IMR-90 (cell line): ENCODE measurements at regions not wholly inside any gene's neighbourhood (a gene's known extent, or its start where the extent isn't known, plus 50 kb on each side); places are given as distances from the start of the nearest gene placed in this dataset.

Experiments
- ATAC-seq: fragments of 200-7000 bp; cut with Tn5 transposase; 2 replicates; pipeline ENCODE4 v1.9.1; 2020; ENCODE audit warnings: low read depth, mild to moderate bottlenecking, moderate library complexity
- BruUV-seq: library from RNA; stranded (reverse); fragments of 400-500 nt; replicated peaks from 2 replicates; lab custom pipeline; 2021; lab: Mats Ljungman, UMichigan
- CTCF ChIA-PET: fragments of 300-600 bp; formaldehyde crosslinking; extraction: SDS; loops from one replicate; lab custom pipeline; 2021; ENCODE audit warnings: antibody characterized with exemption; lab: Yijun Ruan, JAX
- POLR2A ChIA-PET: fragments of 300-600 bp; sonication (Branson Sonifier 250); formaldehyde crosslinking; loops from one replicate; lab custom pipeline; 2022; ENCODE audit warnings: antibody characterized with exemption; ENCODE audit not compliant: unreplicated experiment; lab: Charles Lee
- DNase-seq: peaks from one replicate; pipeline ENCODE4 v3.0.0; 2013
- H2AFZ ChIP-seq: replicated peaks from 2 replicates; pipeline ENCODE3; 2013; ENCODE audit warnings: low read length, mild to moderate bottlenecking; ENCODE audit not compliant: poor library complexity
- H2AK5ac ChIP-seq: 2 replicates; pipeline ENCODE4 v1.6.1; 2013; ENCODE audit warnings: low read depth, low read length, inconsistent platforms
- H2AK9ac ChIP-seq: replicated peaks from 2 replicates; pipeline ENCODE3; 2013; ENCODE audit warnings: mild to moderate bottlenecking, low read depth, low read length, moderate library complexity; ENCODE audit not compliant: poor library complexity
- H2BK120ac ChIP-seq: 2 replicates; pipeline ENCODE4 v1.6.1; 2013; ENCODE audit warnings: low read depth, low read length, inconsistent platforms
- H2BK15ac ChIP-seq: 3 replicates; pipeline ENCODE4 v1.6.1; 2013; ENCODE audit warnings: low read depth, low read length, inconsistent platforms
- H2BK20ac ChIP-seq: 2 replicates; pipeline ENCODE4 v1.6.1; 2013; ENCODE audit warnings: low read depth, mild to moderate bottlenecking, inconsistent platforms, low read length, moderate library complexity
- H2BK5ac ChIP-seq: 2 replicates; pipeline ENCODE4 v1.6.1; 2013; ENCODE audit warnings: mild to moderate bottlenecking, low read depth, low read length, inconsistent platforms; ENCODE audit not compliant: poor library complexity, severe bottlenecking
- H3K14ac ChIP-seq: replicated peaks from 2 replicates; pipeline ENCODE4 v1.6.1; 2013; ENCODE audit warnings: low read depth, low read length, inconsistent platforms
- H3K18ac ChIP-seq: 2 replicates; pipeline ENCODE4 v1.6.1; 2013; ENCODE audit warnings: low read depth, low read length, control low read depth
- H3K23ac ChIP-seq: 2 replicates; pipeline ENCODE4 v1.6.1; 2013; ENCODE audit warnings: low read depth, low read length, inconsistent platforms
- H3K27ac ChIP-seq: 2 replicates; pipeline ENCODE4 v1.5.1; 2013; ENCODE audit warnings: mild to moderate bottlenecking, control low read depth, low read length; ENCODE audit not compliant: insufficient read depth
- H3K27me3 ChIP-seq: 2 replicates; pipeline ENCODE4 v1.6.1; 2013; ENCODE audit warnings: low read length; ENCODE audit not compliant: control insufficient read depth, insufficient read depth
- H3K36me3 ChIP-seq: 2 replicates; pipeline ENCODE4 v1.6.1; 2013; ENCODE audit warnings: low read length, mixed read lengths; ENCODE audit not compliant: control insufficient read depth, insufficient read depth
- H3K4ac ChIP-seq: 2 replicates; pipeline ENCODE4 v1.6.1; 2013; ENCODE audit warnings: low read depth, low read length, inconsistent platforms
- H3K4me1 ChIP-seq: 2 replicates; pipeline ENCODE4 v1.6.1; 2013; ENCODE audit warnings: low read length, mixed read lengths; ENCODE audit not compliant: control insufficient read depth, insufficient read depth
- H3K4me2 ChIP-seq: 2 replicates; pipeline ENCODE4 v1.6.1; 2013; ENCODE audit warnings: low read depth, mild to moderate bottlenecking, control low read depth, low read length, moderate library complexity
- H3K4me3 ChIP-seq: 2 replicates; pipeline ENCODE4 v1.5.1; 2013; ENCODE audit warnings: low read depth, mild to moderate bottlenecking, control low read depth, low read length, moderate library complexity; ENCODE audit not compliant: insufficient read depth
- H3K56ac ChIP-seq: 2 replicates; pipeline ENCODE4 v1.6.1; 2013; ENCODE audit warnings: low read length, inconsistent platforms; ENCODE audit not compliant: insufficient read depth; ENCODE audit errors: extremely low read depth
- H3K79me1 ChIP-seq, 2 experiments: 2 replicates each; pipeline ENCODE4 v1.6.1; 2013; ENCODE audit warnings: low read length in 2 of 2, inconsistent platforms in 1 of 2, low read depth in 1 of 2
- H3K9ac ChIP-seq: 2 replicates; pipeline ENCODE4 v1.6.1; 2013; ENCODE audit warnings: low read depth, low read length, control low read depth
- H3K9me1 ChIP-seq: 2 replicates; pipeline ENCODE4 v1.6.1; 2013; ENCODE audit warnings: low read length, inconsistent platforms; ENCODE audit not compliant: insufficient read depth
- H3K9me3 ChIP-seq: 2 replicates; pipeline ENCODE4 v1.6.1; 2013; ENCODE audit warnings: low read length; ENCODE audit not compliant: control insufficient read depth, insufficient read depth
- H4K20me1 ChIP-seq: 2 replicates; pipeline ENCODE4 v1.6.1; 2013; ENCODE audit warnings: low read length, inconsistent platforms; ENCODE audit not compliant: insufficient read depth
- H4K5ac ChIP-seq: 2 replicates; pipeline ENCODE4 v1.6.1; 2013; ENCODE audit warnings: mild to moderate bottlenecking, low read depth, low read length, control low read depth
- H4K8ac ChIP-seq, 2 experiments: 2 replicates each; pipeline ENCODE4 v1.6.1; 2013; ENCODE audit warnings: low read depth in 2 of 2, low read length in 2 of 2, control low read depth in 1 of 2, inconsistent platforms in 1 of 2
- H4K91ac ChIP-seq: 2 replicates; pipeline ENCODE4 v1.6.1; 2013; ENCODE audit warnings: low read depth, low read length, inconsistent platforms; ENCODE audit not compliant: insufficient read depth
- FOS ChIP-seq: fragments of 150-350 bp; IDR thresholded peaks from 2 replicates; pipeline ENCODE4 v1.6.1; 2016; ENCODE audit warnings: low read depth, low read length
- MAZ ChIP-seq: IDR thresholded peaks from 2 replicates; pipeline ENCODE4 v1.6.1; 2012; ENCODE audit warnings: low read depth, mild to moderate bottlenecking, low read length, improper control_type of control experiment, moderate library complexity, borderline replicate concordance
- USF2 ChIP-seq: fragments of 150-350 bp; IDR thresholded peaks from 2 replicates; pipeline ENCODE4 v1.6.1; 2017; ENCODE audit warnings: mild to moderate bottlenecking, antibody characterized with exemption, low read length, low read depth
- WGBS, 2 experiments: methylation state at CpG; one replicate each; pipeline versions ENCODE4 v1.1.5 to v1.1.7; 2013; ENCODE audit warnings: missing lambda C conversion rate in 2 of 2; ENCODE audit not compliant: insufficient read length in 1 of 2; ENCODE audit errors: extremely low coverage in 2 of 2; 5-methylcytosine and 5-hydroxymethylcytosine counted together
- dilution Hi-C: fragments of 300-500 bp; cut with HindIII; formaldehyde crosslinking; loops from one replicate; pipeline ENCODE4 v1.14.3; 2018; ENCODE audit warnings: low sequenced_read_pairs; ENCODE audit not compliant: unreplicated experiment
- in situ Hi-C: fragments of 300-500 bp; cut with MboI; formaldehyde crosslinking; loops from 3 replicates; pipeline ENCODE4 v1.14.3; 2019; ENCODE audit warnings: low sequenced_read_pairs, inconsistent platforms, mixed read lengths
- intact Hi-C: fragments of 100-400 bp; cut with micrococcal nuclease; formaldehyde crosslinking; loops from 2 replicates; pipeline ENCODE4 v1.10.0; 2022

DNA sequence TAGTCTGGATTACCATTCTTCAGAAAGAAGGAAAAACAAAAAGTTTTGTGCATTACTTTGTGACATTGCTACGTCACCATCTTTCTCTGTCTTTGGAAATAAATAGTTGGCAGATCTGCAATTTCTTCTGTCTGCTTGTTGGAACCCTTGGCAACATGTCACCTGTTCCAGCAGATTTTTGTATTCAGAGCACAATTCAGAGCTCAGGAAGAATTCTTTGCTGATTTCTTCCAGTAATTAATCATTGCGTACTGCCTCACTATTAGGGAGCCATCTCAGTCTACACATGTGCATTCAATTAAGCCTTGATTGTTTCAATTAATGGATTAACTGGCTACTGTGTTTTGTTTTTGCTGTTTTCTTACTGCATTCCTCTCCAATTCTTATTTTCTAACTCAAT is 467.2 kb downstream of the CDH8 start:
- ATAC-seq (no peak), DNase-seq (no peak)
- Histone ChIP-seq H3K4me1 (no peaks in the 10 kb centered on the region), H3K9ac (no peak overlapping the region), H3K79me1 (no peaks in the 10 kb centered on the region), H3K56ac (no peak overlapping the region), H3K27me3 (no peaks in the 10 kb centered on the region), H3K4me2 (no peak overlapping the region), H3K36me3 (no peaks in the 10 kb centered on the region), H2BK5ac (no peak overlapping the region), H4K8ac (no peak overlapping the region), H2AK9ac (no peak overlapping the region), H2BK120ac (no peak overlapping the region), H3K9me1 (no peaks in the 10 kb centered on the region), H3K4ac (no peak overlapping the region), H2AFZ (no peak overlapping the region), H3K4me3 (no peak overlapping the region), H3K27ac (no peak overlapping the region), H3K14ac (no peak overlapping the region), H4K91ac (no peak overlapping the region), H2AK5ac (no peak overlapping the region), H4K20me1 (no peaks in the 10 kb centered on the region), H3K9me3 (peaks cover 6% of the 10 kb centered on the region; the same call in 1 of the 2 replicates), H3K18ac (no peak overlapping the region), H3K23ac (no peak overlapping the region), H4K5ac (no peak overlapping the region), H2BK15ac (no peak overlapping the region), H2BK20ac (no peak overlapping the region)
- TF ChIP-seq USF2, result no peak
- no peak for TF ChIP-seq MAZ
- no peak for TF ChIP-seq FOS
- dilution Hi-C loops, result no loop called here
- CTCF ChIA-PET, result no interaction called here
- in situ Hi-C loops, result no loop called here
- BruUV-seq, result no TSS peak
- WGBS, 2 experiments, result 40% methylated on average over 1 of the region's 2 CpGs; no CpG with 5 or more reads in 1 of the 2 experiments
- intact Hi-C loops, result no loop called here
- POLR2A ChIA-PET, result no interaction called here
